ENCODE measurements at regions not wholly inside any gene's neighbourhood (a gene's known extent, or its start where the extent isn't known, plus 50 kb on each side); places are given as distances from the start of the nearest gene placed in this dataset.
A peak's percentile ranks its signal among the peaks of the same experiment; 100 is the strongest.

GRCh38 chr3:9301091-9301490 lies 51.6 kb upstream of the SRGAP3 start:
- DNase-seq = no peak

DNA sequence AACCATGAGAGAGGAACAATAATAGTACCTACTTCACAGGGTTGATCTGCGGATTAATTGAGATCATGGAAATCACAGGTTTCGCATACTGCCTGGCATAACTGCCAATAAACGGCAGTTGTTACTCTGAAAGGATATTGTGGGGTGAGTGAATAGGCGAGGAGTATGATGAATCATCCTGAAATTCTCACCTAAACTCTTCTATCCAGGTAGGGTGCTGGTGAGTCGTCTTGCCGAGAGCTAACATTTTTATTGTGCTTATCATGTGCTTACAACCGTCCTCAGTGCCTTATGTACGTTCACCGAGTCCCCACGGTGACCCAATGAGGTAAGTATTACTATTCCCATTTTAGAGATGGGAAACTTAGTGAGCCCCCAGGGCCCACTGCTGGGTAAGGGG lies 52.4 kb upstream of the SRGAP3 start:
- DNase-seq = no peak

DNA sequence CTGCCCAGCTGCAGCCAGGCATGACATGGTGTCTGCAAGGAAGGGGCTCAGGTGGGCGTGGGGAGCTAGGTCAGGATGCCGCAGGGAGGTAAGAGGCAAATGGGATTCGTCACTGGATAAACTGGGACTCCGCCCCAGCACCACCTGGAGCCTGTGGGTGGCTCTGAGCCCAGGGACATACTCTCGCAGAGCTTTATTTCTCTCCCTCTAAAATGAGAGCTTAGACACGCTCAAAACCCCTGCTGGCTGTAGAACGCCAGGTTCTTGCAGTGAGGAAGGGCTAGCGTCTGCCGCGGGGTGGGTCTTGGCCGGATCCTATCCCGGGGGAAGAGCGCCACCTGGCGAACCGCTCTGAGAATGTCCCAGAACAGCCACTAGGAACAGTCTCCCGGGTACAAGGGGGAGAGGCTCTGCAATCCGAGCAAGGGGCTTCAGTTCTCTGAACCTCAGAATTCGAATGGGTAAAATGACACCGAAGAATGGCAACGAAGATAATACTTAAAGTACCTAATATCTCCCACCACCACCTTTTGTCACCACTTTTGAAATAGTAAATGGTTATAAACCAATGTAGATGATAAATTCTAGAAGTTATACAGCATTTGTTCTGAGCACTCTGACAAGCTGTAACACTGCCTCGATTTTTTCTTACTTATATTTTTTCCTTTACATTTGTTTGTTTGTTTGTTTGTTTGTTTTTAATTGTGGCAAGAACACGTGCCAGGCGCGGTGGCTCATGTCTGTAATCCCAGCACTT lies 53.2 kb upstream of the SRGAP3 start:
- peak; percentile 51 for DNase-seq

- DNase-seq = no peak
Measured at GRCh38 chr3:9308298-9308990, 54.4 kb upstream of the THUMPD3 start.

- no peak for DNase-seq
Measured at GRCh38 chr3:9310043-9310442, 52.8 kb upstream of the THUMPD3 start.

DNA sequence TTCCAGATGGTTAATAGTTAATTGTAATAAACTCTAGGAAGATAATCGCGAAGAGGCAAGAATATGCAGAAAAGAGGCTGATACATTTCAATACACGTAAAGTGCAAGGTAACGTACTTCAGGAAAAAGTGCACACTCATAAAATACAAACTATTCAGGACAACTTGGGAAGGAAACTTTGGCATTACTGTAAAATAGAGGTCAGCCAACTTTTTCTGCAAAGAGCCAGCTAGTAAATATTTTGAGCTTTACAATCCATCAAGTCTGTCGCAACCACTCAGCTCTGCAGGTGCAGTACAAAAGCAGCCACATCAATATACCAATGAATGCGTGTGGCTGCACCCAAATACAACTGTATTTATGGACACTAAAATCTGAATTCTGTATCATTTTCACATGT lies 51.6 kb upstream of the THUMPD3 start:
- DNase-seq = no peak
